ENCODE measurements at regions not wholly inside any gene's neighbourhood (a gene's known extent, or its start where the extent isn't known, plus 50 kb on each side); places are given as distances from the start of the nearest gene placed in this dataset.

DNA sequence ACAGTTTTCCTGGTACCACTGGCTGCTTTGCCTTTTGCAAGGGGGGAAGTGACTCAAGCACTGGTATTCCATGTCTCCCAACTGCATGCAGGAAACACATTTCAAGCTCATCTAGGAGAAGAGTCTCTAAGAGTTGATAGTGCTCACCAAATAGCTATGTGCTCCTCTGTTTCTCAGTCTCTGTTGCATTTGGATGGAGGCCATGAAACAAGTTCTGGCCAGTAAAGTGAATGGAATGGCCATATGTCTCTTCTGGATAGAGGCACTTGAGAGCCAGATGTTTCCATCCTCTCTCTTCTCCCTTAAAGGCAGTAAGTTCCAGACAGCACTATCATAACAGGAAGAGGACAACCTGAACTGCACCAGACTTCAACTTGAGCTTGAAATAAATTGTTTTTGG is 60.6 kb downstream of the C16orf82 start:
- TF ChIP-seq POLR2A (IDR thresholded peaks at IDR 0.05; ENCODE audit: low read depth, low read length) (no peak), TAF1 (IDR thresholded peaks at IDR 0.05; ENCODE audit: low read depth, low read length) (no peak), POLR2AphosphoS5 (IDR thresholded peaks at IDR 0.05; ENCODE audit: low read depth, low read length) (no peak), POU2F2 (IDR thresholded peaks at IDR 0.05; ENCODE audit: low read depth, low read length) (no peak), SPI1 (IDR thresholded peaks at IDR 0.05; ENCODE audit: low read depth, low read length) (no peak)

Measured in GM12891 (cell line).